HepG2 (cell line): ENCODE measurements at regions not wholly inside any gene's neighbourhood (a gene's known extent, or its start where the extent isn't known, plus 50 kb on each side); places are given as distances from the start of the nearest gene placed in this dataset.

ENCODE experiments used
- ATAC-seq: fragments of 200-7000 bp; cut with Tn5 transposase; 3 replicates; pipeline ENCODE4 v1.9.1; 2020; ENCODE audit warnings: mild to moderate bottlenecking, moderate library complexity
- BruUV-seq: library from RNA; stranded (reverse); fragments of 400-500 nt; replicated peaks from 2 replicates; lab custom pipeline; 2021; lab: Mats Ljungman, UMichigan
- CTCF ChIA-PET: fragments of 300-600 bp; formaldehyde crosslinking; extraction: SDS; loops from one replicate; lab custom pipeline; 2021; ENCODE audit warnings: low total read pairs, inconsistent platforms, low intra/inter-chr PET ratio; lab: Yijun Ruan, JAX
- POLR2A ChIA-PET: fragments of 350-600 bp; sonication (Branson Sonifier 250); formaldehyde crosslinking; loops from one replicate; lab custom pipeline; 2020; ENCODE audit warnings: antibody characterized with exemption, inconsistent platforms; lab: Yijun Ruan, JAX
- DNase-seq: peaks from one replicate; pipeline ENCODE4 v3.0.0-alpha.2; 2015; ENCODE audit warnings: low spot score
- FAIRE-seq: peaks from 3 replicates; lab custom pipeline; 2011; peaks lifted over from hg19 to GRCh38; lab: Jason Lieb, UNC
- H2AFZ ChIP-seq: one replicate; pipeline ENCODE4 v1.6.1; 2011; ENCODE audit warnings: low read length, inconsistent platforms
- H3K27ac ChIP-seq: fragments of 300-600 bp; 3 replicates; pipeline ENCODE4 v1.8.0; 2011; ENCODE audit warnings: mixed run types, mild to moderate bottlenecking, mixed read lengths, low read length, inconsistent platforms; ENCODE audit not compliant: insufficient read depth; ENCODE audit errors: extremely low read length
- H3K27me3 ChIP-seq, 2 experiments: fragments of 200-600 bp in 1 of 2; 2 replicates in 1 of 2; 3 replicates in 1 of 2; pipeline versions ENCODE4 v1.6.0 to v1.8.0; 2011; ENCODE audit warnings: low read length in 2 of 2, mild to moderate bottlenecking in 2 of 2, moderate library complexity in 2 of 2, inconsistent platforms in 1 of 2; ENCODE audit not compliant: insufficient read depth in 2 of 2, control insufficient read depth in 1 of 2
- H3K36me3 ChIP-seq, 2 experiments: fragments of 200-600 bp in 1 of 2; replicated peaks in 1 of 2; 2 replicates in 1 of 2; 3 replicates in 1 of 2; pipeline versions ENCODE4 v1.5.1 to v1.8.0; 2011; ENCODE audit warnings: low read length in 2 of 2, inconsistent platforms in 1 of 2; ENCODE audit not compliant: insufficient read depth in 2 of 2, control insufficient read depth in 1 of 2
- H3K4me1 ChIP-seq: 2 replicates; pipeline ENCODE4 v1.5.1; 2012; ENCODE audit warnings: low read length, inconsistent platforms; ENCODE audit not compliant: insufficient read depth
- H3K4me2 ChIP-seq: 2 replicates; pipeline ENCODE4 v1.6.0; 2011; ENCODE audit warnings: low read depth, low read length, inconsistent platforms
- H3K4me3 ChIP-seq, 3 experiments: fragments of 200-600 bp in 1 of 3; sonication (generic), shearing (Covaris generic) in 1 of 3; replicated peaks in 1 of 3; 2 replicates each; pipeline ENCODE4 v1.5.1; 2011 to 2016; ENCODE audit warnings: low read length in 3 of 3, inconsistent platforms in 2 of 3, low read depth in 2 of 3, mild to moderate bottlenecking in 2 of 3, control low read depth in 1 of 3, mixed read lengths in 1 of 3; ENCODE audit not compliant: insufficient read depth in 1 of 3
- H3K79me2 ChIP-seq: one replicate; pipeline ENCODE4 v1.6.1; 2011; ENCODE audit warnings: low read length, inconsistent platforms; ENCODE audit not compliant: insufficient read depth
- H3K9ac ChIP-seq: 2 replicates; pipeline ENCODE4 v1.6.0; 2011; ENCODE audit warnings: mild to moderate bottlenecking, low read depth, low read length, inconsistent platforms; ENCODE audit not compliant: insufficient read depth
- H3K9me3 ChIP-seq: 2 replicates; pipeline ENCODE4 v1.5.1; 2012; ENCODE audit warnings: mild to moderate bottlenecking, low read length
- H4K20me1 ChIP-seq: 2 replicates; pipeline ENCODE4 v1.6.0; 2011; ENCODE audit warnings: inconsistent platforms, mild to moderate bottlenecking, low read length, moderate library complexity; ENCODE audit not compliant: insufficient read depth
- PRPF4 ChIP-seq: fragments of 200-400 bp; formaldehyde crosslinking; IDR thresholded peaks from 2 replicates; pipeline ENCODE4 v1.6.1; 2016; ENCODE audit warnings: low read length, low read depth; ENCODE audit not compliant: poor library complexity, severe bottlenecking
- ZNF20 ChIP-seq: sonication (generic); formaldehyde crosslinking; IDR thresholded peaks from 2 replicates; pipeline ENCODE4 v1.4.0; 2020; ENCODE audit warnings: mild to moderate bottlenecking, moderate library complexity, missing genetic modification reagents
- ZNF3 ChIP-seq: IDR thresholded peaks from 2 replicates; pipeline ENCODE4 v1.7.0; 2017; ENCODE audit warnings: inconsistent platforms
- WGBS: methylation state at CpG from one replicate; pipeline ENCODE4 v1.1.6; 2017; ENCODE audit warnings: low lambda C conversion rate; 5-methylcytosine and 5-hydroxymethylcytosine counted together
- in situ Hi-C: cut with HindIII; loops from 2 replicates; pipeline ENCODE4 v1.10.0; 2017; ENCODE audit warnings: low pct_unique_long_range_greater_than_20kb; ENCODE audit not compliant: extremely low pct_ligation_motif_present
- intact Hi-C: fragments of 100-400 bp; cut with micrococcal nuclease; formaldehyde crosslinking; loops from one replicate; pipeline ENCODE4 v1.10.0; 2022; ENCODE audit not compliant: unreplicated experiment
- TF ChIP-seq, protein P1 (sequence below), 2 experiments: fragments of 450-650 bp in 1 of 2; sonication (generic) in 1 of 2; formaldehyde crosslinking in 1 of 2; IDR thresholded peaks; 2 replicates each; pipeline versions ENCODE4 v1.6.1 to v1.8.0; 2016 to 2022; ENCODE audit warnings: antibody characterized with exemption in 1 of 2, mild to moderate bottlenecking in 1 of 2, missing genetic modification reagents in 1 of 2
- TF ChIP-seq, protein P2 (sequence below): sonication (generic); formaldehyde crosslinking; IDR thresholded peaks from 2 replicates; pipeline ENCODE4 v1.5.1; 2020; ENCODE audit warnings: missing genetic modification reagents, mild to moderate bottlenecking, borderline replicate concordance

DNA sequence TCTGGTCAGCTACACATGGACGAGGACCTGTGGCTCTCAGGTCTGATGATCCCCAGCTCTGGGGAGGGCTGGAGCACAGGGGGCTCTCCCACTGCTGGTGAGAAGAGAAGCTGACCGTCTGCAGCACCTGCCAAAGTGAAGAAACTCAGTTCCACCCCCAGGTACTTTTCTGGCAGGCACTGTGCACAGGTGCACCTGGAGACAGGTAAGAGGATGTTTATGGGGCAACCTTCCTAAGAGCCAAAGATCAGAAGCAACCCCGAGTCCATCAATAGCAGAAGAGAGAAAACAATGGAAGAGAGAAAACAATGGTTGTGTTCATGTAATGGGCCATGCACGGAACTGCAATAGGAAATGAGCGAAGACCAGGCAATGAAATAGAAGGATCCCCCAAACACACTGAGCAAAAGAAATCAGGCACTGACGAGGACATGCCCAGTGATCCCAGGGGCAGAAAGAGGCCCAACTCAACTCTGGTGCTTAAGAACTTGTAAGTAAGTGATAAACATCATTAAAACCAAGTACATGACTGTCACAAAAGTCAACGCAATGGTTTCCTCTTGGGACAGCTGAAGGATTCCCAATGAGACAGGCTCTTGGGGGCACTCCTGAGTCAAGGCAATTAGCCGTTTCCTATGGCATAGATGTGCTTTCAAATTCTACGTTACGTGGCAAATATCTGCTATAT, 95.0 kb upstream of the ALDH1A3 start:
- ATAC-seq (no peak), FAIRE-seq (no peak)
- H3K9me3 ChIP-seq = no peaks in the 10 kb centered on the region
- H3K36me3 ChIP-seq = no peaks in the 10 kb centered on the region
- no TSS peak for BruUV-seq
- intact Hi-C loops = no loop called here
- WGBS = 27% methylated on average over 9 of the region's 10 CpGs
- no peaks in the 10 kb centered on the region for H4K20me1 ChIP-seq
- no peak overlapping the region for H3K4me3 ChIP-seq
- H3K4me1 ChIP-seq = no peaks in the 10 kb centered on the region
- no peak overlapping the region for H3K9ac ChIP-seq
- in situ Hi-C loops = no loop called here
- no peak overlapping the region for H3K4me2 ChIP-seq
- H3K79me2 ChIP-seq = no peaks in the 10 kb centered on the region
- H3K27me3 ChIP-seq = peaks cover 0 to 19% of the 10 kb centered on the region in 2 experiments; a peak in 3 of 5 replicates
- no peak for TF ChIP-seq ZNF3 (CRISPR knock-in tag)
- TF ChIP-seq PRPF4 = no peak
- no peak for TF ChIP-seq ZNF20 (CRISPR knock-in tag)
- TF ChIP-seq, protein P1, sequence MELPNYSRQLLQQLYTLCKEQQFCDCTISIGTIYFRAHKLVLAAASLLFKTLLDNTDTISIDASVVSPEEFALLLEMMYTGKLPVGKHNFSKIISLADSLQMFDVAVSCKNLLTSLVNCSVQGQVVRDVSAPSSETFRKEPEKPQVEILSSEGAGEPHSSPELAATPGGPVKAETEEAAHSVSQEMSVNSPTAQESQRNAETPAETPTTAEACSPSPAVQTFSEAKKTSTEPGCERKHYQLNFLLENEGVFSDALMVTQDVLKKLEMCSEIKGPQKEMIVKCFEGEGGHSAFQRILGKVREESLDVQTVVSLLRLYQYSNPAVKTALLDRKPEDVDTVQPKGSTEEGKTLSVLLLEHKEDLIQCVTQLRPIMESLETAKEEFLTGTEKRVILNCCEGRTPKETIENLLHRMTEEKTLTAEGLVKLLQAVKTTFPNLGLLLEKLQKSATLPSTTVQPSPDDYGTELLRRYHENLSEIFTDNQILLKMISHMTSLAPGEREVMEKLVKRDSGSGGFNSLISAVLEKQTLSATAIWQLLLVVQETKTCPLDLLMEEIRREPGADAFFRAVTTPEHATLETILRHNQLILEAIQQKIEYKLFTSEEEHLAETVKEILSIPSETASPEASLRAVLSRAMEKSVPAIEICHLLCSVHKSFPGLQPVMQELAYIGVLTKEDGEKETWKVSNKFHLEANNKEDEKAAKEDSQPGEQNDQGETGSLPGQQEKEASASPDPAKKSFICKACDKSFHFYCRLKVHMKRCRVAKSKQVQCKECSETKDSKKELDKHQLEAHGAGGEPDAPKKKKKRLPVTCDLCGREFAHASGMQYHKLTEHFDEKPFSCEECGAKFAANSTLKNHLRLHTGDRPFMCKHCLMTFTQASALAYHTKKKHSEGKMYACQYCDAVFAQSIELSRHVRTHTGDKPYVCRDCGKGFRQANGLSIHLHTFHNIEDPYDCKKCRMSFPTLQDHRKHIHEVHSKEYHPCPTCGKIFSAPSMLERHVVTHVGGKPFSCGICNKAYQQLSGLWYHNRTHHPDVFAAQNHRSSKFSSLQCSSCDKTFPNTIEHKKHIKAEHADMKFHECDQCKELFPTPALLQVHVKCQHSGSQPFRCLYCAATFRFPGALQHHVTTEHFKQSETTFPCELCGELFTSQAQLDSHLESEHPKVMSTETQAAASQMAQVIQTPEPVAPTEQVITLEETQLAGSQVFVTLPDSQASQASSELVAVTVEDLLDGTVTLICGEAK (IDR thresholded peaks at IDR 0.05) = no peak
- TF ChIP-seq, protein P1 (CRISPR knock-in tag; IDR thresholded peaks at IDR 0.05) = no peak
- TF ChIP-seq, protein P2, sequence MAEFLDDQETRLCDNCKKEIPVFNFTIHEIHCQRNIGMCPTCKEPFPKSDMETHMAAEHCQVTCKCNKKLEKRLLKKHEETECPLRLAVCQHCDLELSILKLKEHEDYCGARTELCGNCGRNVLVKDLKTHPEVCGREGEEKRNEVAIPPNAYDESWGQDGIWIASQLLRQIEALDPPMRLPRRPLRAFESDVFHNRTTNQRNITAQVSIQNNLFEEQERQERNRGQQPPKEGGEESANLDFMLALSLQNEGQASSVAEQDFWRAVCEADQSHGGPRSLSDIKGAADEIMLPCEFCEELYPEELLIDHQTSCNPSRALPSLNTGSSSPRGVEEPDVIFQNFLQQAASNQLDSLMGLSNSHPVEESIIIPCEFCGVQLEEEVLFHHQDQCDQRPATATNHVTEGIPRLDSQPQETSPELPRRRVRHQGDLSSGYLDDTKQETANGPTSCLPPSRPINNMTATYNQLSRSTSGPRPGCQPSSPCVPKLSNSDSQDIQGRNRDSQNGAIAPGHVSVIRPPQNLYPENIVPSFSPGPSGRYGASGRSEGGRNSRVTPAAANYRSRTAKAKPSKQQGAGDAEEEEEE (CRISPR knock-in tag) = no peak
- TF ChIP-seq, all 625 proteins: peak for 0
- H2AFZ ChIP-seq = no peak overlapping the region
- CTCF ChIA-PET = no interaction called here
- POLR2A ChIA-PET = no interaction called here
- no peak overlapping the region for H3K27ac ChIP-seq
- no peak for DNase-seq
